GM12878 (cell line): ENCODE measurements at regions not wholly inside any gene's neighbourhood (a gene's known extent, or its start where the extent isn't known, plus 50 kb on each side); places are given as distances from the start of the nearest gene placed in this dataset.

ENCODE experiments used
- ATAC-seq: fragments of 200-7000 bp; cut with Tn5 transposase; 3 replicates; pipeline ENCODE4 v1.9.1; 2020; ENCODE audit warnings: mild to moderate bottlenecking, moderate library complexity
- BruUV-seq: library from RNA; stranded (reverse); fragments of 400-500 nt; replicated peaks from 2 replicates; lab custom pipeline; 2021; lab: Mats Ljungman, UMichigan
- CTCF ChIA-PET: fragments of 300-600 bp; sonication (Branson Sonifier 250); formaldehyde crosslinking; extraction: SDS; loops from one replicate; lab custom pipeline; 2021; ENCODE audit warnings: inconsistent platforms; lab: Yijun Ruan, JAX
- POLR2A ChIA-PET: fragments of 350-600 bp; formaldehyde crosslinking; extraction: SDS; loops from one replicate; lab custom pipeline; 2021; ENCODE audit warnings: inconsistent platforms; lab: Charles Lee
- RAD21 ChIA-PET: fragments of 300-600 bp; sonication (Branson Sonifier 250); formaldehyde crosslinking; loops from one replicate; lab custom pipeline; 2023; ENCODE audit warnings: antibody characterized with exemption; ENCODE audit not compliant: unreplicated experiment; lab: Charles Lee
- SMC1A ChIA-PET: fragments of 300-600 bp; sonication (Branson Sonifier 250); formaldehyde crosslinking; loops from one replicate; lab custom pipeline; 2023; ENCODE audit not compliant: unreplicated experiment, uncharacterized antibody; lab: Charles Lee
- DNase-seq: peaks from one replicate; pipeline ENCODE4 v3.0.0-alpha.2; 2011; ENCODE audit warnings: low read depth, low spot score
- FAIRE-seq: peaks from 3 replicates; lab custom pipeline; 2011; peaks lifted over from hg19 to GRCh38; lab: Jason Lieb, UNC
- H2AFZ ChIP-seq: 2 replicates; pipeline ENCODE4 v1.6.0; 2011; ENCODE audit warnings: low read depth, low read length, control low read depth; ENCODE audit not compliant: control insufficient read depth
- H3K27ac ChIP-seq: 2 replicates; pipeline ENCODE4 v1.5.1; 2011; ENCODE audit warnings: control low read depth; ENCODE audit not compliant: control insufficient read depth, insufficient read depth
- H3K27me3 ChIP-seq, 2 experiments: replicated peaks in 1 of 2; 2 replicates each; pipeline versions ENCODE4 v1.6.0 to v1.6.1; 2011; ENCODE audit warnings: low read length in 1 of 2; ENCODE audit not compliant: control insufficient read depth in 2 of 2, insufficient read depth in 2 of 2
- H3K36me3 ChIP-seq, 2 experiments: 2 replicates each; pipeline ENCODE4 v1.5.1; 2011; ENCODE audit warnings: low read length in 1 of 2; ENCODE audit not compliant: control insufficient read depth in 2 of 2, insufficient read depth in 2 of 2
- H3K4me1 ChIP-seq: 2 replicates; pipeline ENCODE4 v1.6.1; 2011; ENCODE audit warnings: mild to moderate bottlenecking, low read length, moderate library complexity, mixed read lengths; ENCODE audit not compliant: control insufficient read depth, insufficient read depth
- H3K4me2 ChIP-seq: 2 replicates; pipeline ENCODE4 v1.6.0; 2011; ENCODE audit warnings: control low read depth; ENCODE audit not compliant: control insufficient read depth, insufficient read depth
- H3K4me3 ChIP-seq: fragments of 200-600 bp; sonication (generic); 2 replicates; pipeline ENCODE4 v1.5.1; 2016
- H3K79me2 ChIP-seq: 2 replicates; pipeline ENCODE4 v1.6.0; 2011; ENCODE audit warnings: low read length; ENCODE audit not compliant: control insufficient read depth, insufficient read depth
- H3K9ac ChIP-seq: 2 replicates; pipeline ENCODE4 v1.8.0; 2011; ENCODE audit warnings: low read length, control low read depth, mixed read lengths; ENCODE audit not compliant: control insufficient read depth, insufficient read depth
- H3K9me3 ChIP-seq: replicated peaks from 3 replicates; pipeline ENCODE4 v1.5.1; 2011; ENCODE audit warnings: mild to moderate bottlenecking, low read length; ENCODE audit not compliant: control insufficient read depth, insufficient read depth
- H4K20me1 ChIP-seq: 2 replicates; pipeline ENCODE4 v1.6.0; 2011; ENCODE audit not compliant: control insufficient read depth, insufficient read depth
- CBX3 ChIP-seq: fragments of 200-600 bp; sonication (generic); IDR thresholded peaks from 2 replicates; pipeline ENCODE4 v1.6.1; 2016; ENCODE audit warnings: low read depth, borderline replicate concordance
- CREB1 ChIP-seq: IDR thresholded peaks from 2 replicates; pipeline ENCODE4 v1.6.1; 2012; ENCODE audit warnings: low read depth, mild to moderate bottlenecking, inconsistent platforms
- CREM ChIP-seq: IDR thresholded peaks from 2 replicates; pipeline ENCODE4 v1.6.1; 2014; ENCODE audit warnings: antibody characterized with exemption, low read depth
- IRF4 ChIP-seq: IDR thresholded peaks from 2 replicates; pipeline ENCODE4 v1.6.1; 2011; ENCODE audit warnings: low read depth, low read length
- MEF2A ChIP-seq: IDR thresholded peaks from 2 replicates; pipeline ENCODE4 v1.6.1; 2011; ENCODE audit warnings: low read depth, mild to moderate bottlenecking, low read length, moderate library complexity; ENCODE audit not compliant: insufficient read depth
- MTA3 ChIP-seq: IDR thresholded peaks from 2 replicates; pipeline ENCODE4 v1.6.1; 2012; ENCODE audit warnings: low read length, inconsistent platforms, borderline replicate concordance
- NBN ChIP-seq: fragments of 450-650 bp; IDR thresholded peaks from 2 replicates; pipeline ENCODE4 v1.6.1; 2016
- POU2F2 ChIP-seq: IDR thresholded peaks from 3 replicates; pipeline ENCODE4 v1.6.1; 2011; ENCODE audit warnings: low read depth, mild to moderate bottlenecking, low read length, borderline replicate concordance
- RAD21 ChIP-seq: IDR thresholded peaks from 2 replicates; pipeline ENCODE4 v1.6.1; 2011; ENCODE audit warnings: mild to moderate bottlenecking, low read depth, low read length, moderate library complexity; ENCODE audit not compliant: insufficient read depth
- RCOR1 ChIP-seq: conservative IDR thresholded peaks from 2 replicates; pipeline ENCODE4 v1.6.1; 2012; ENCODE audit warnings: low read depth, low read length, improper control_type of control experiment
- RUNX3 ChIP-seq: IDR thresholded peaks from 2 replicates; pipeline ENCODE4 v1.6.1; 2012; ENCODE audit warnings: low read length, inconsistent platforms
- SMARCA5 ChIP-seq: fragments of 450-650 bp; IDR thresholded peaks from 2 replicates; pipeline ENCODE4 v1.6.1; 2017; ENCODE audit warnings: mild to moderate bottlenecking
- SMC3 ChIP-seq: IDR thresholded peaks from 2 replicates; pipeline ENCODE4 v1.6.1; 2011; ENCODE audit warnings: low read length, improper control_type of control experiment, borderline replicate concordance
- ZNF384 ChIP-seq: IDR thresholded peaks from 2 replicates; pipeline ENCODE4 v1.6.1; 2012; ENCODE audit warnings: low read depth, mild to moderate bottlenecking, low read length, improper control_type of control experiment, borderline replicate concordance
- ZNF622 ChIP-seq: fragments of 450-650 bp; IDR thresholded peaks from 2 replicates; pipeline ENCODE4 v1.6.1; 2017; ENCODE audit warnings: mild to moderate bottlenecking, inconsistent platforms
- WGBS: methylation state at CpG from one replicate; pipeline ENCODE4 v1.1.6; 2016; ENCODE audit warnings: low lambda C conversion rate; ENCODE audit not compliant: insufficient replicate concordance, insufficient coverage; ENCODE audit errors: missing lambda C conversion rate; 5-methylcytosine and 5-hydroxymethylcytosine counted together
- in situ Hi-C: fragments of 300-500 bp; cut with MboI; formaldehyde crosslinking; loops from 9 replicates; pipeline ENCODE4 v1.14.3; 2018; ENCODE audit warnings: mixed read lengths
- intact Hi-C: fragments of 100-400 bp; cut with micrococcal nuclease; formaldehyde crosslinking; loops from one replicate; pipeline ENCODE4 v1.14.2; 2022; ENCODE audit not compliant: unreplicated experiment
- TF ChIP-seq, protein P1 (sequence below): IDR thresholded peaks from 2 replicates; pipeline ENCODE4 v1.6.1; 2011; ENCODE audit warnings: low read depth, mild to moderate bottlenecking, low read length, moderate library complexity, borderline replicate concordance; ENCODE audit errors: extremely low read depth
- TF ChIP-seq, protein P2 (sequence below): IDR thresholded peaks from 2 replicates; pipeline ENCODE4 v1.6.1; 2012; ENCODE audit warnings: low read depth, low read length, improper control_type of control experiment
- TF ChIP-seq, protein P3 (sequence below): fragments of 450-650 bp; IDR thresholded peaks from 2 replicates; pipeline ENCODE4 v1.6.1; 2017; ENCODE audit warnings: mild to moderate bottlenecking, moderate library complexity

- Histone ChIP-seq H3K4me1 (peaks cover 3% of the 10 kb centered on the region; the same call in 1 of the 2 replicates), H4K20me1 (no peaks in the 10 kb centered on the region), H2AFZ (peak overlapping the region; percentile 78), H3K4me2 (peak overlapping the region; percentile 82), H3K4me3 (peak overlapping the region; percentile 47; the same call in 1 of the 2 replicates), H3K27ac (no peak overlapping the region), H3K9me3 (no peaks in the 10 kb centered on the region), H3K36me3 (no peaks in the 10 kb centered on the region), H3K79me2 (no peaks in the 10 kb centered on the region), H3K9ac (0 out of 2 replicates have a peak overlapping the region, but pooled peaks have one; percentile 2), H3K27me3 (no peaks in the 10 kb centered on the region; a peak in 1 of 4 replicates)
- SMC1A ChIA-PET = interaction anchor here (0.6 to 7.1 kb wide), 49 partner anchors 10 to 875 kb away, joined by 3 to 101 read pairs (median 4); no protein-coding TSS in a partner anchor
- CTCF ChIA-PET = interaction anchor here (0.6 to 17.0 kb wide), 106 partner anchors 10 to 909 kb away, joined by 3 to 523 read pairs (median 4); partner anchors contain the start of gene ADRB2
- DNase-seq (peak; percentile 43), FAIRE-seq (peak; percentile 84), ATAC-seq (peak; percentile 92)
- intact Hi-C loops (loop anchor here (1.0 to 5.0 kb wide), 4 partner anchors 287 to 782 kb away; no protein-coding TSS in a partner anchor), in situ Hi-C loops (loop anchor here (10.0 kb wide), 1 partner anchor 384 kb away; no protein-coding TSS in a partner anchor)
- BruUV-seq = no TSS peak
- 1% methylated on average over 12 of the region's 12 CpGs for WGBS
- POLR2A ChIA-PET = no interaction called here
- RAD21 ChIA-PET = interaction anchor here (0.7 to 9.0 kb wide), 24 partner anchors 9 to 590 kb away, joined by 3 to 91 read pairs (median 4); no protein-coding TSS in a partner anchor
- peak; percentile 46; the same call in 1 of the 2 replicates for TF ChIP-seq RUNX3
- TF ChIP-seq, protein P1, sequence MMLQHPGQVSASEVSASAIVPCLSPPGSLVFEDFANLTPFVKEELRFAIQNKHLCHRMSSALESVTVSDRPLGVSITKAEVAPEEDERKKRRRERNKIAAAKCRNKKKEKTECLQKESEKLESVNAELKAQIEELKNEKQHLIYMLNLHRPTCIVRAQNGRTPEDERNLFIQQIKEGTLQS = peak; percentile 31; the same call in 1 of the 2 replicates
- TF ChIP-seq MTA3 = no peak
- 0 out of 2 replicates have a peak, but pooled peaks have one; percentile 7 for TF ChIP-seq CREM
- 0 out of 2 replicates have a peak, but pooled peaks have one; percentile 34 for TF ChIP-seq IRF4
- peak; percentile 83; the same call in 1 of the 2 replicates for TF ChIP-seq SMARCA5
- no peak for TF ChIP-seq NBN
- TF ChIP-seq RCOR1 = no peak
- TF ChIP-seq, protein P2, sequence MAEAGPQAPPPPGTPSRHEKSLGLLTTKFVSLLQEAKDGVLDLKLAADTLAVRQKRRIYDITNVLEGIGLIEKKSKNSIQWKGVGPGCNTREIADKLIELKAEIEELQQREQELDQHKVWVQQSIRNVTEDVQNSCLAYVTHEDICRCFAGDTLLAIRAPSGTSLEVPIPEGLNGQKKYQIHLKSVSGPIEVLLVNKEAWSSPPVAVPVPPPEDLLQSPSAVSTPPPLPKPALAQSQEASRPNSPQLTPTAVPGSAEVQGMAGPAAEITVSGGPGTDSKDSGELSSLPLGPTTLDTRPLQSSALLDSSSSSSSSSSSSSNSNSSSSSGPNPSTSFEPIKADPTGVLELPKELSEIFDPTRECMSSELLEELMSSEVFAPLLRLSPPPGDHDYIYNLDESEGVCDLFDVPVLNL = no peak
- TF ChIP-seq POU2F2 = peak; percentile 39; the same call in 1 of the 3 replicates
- TF ChIP-seq ZNF384 = no peak
- no peak for TF ChIP-seq CBX3
- TF ChIP-seq MEF2A = 0 out of 2 replicates have a peak, but pooled peaks have one; percentile 12
- TF ChIP-seq CREB1 = 0 out of 2 replicates have a peak, but pooled peaks have one; percentile 27
- TF ChIP-seq RAD21 = peak; percentile 83
- TF ChIP-seq ZNF622 = no peak
- TF ChIP-seq, protein P3, sequence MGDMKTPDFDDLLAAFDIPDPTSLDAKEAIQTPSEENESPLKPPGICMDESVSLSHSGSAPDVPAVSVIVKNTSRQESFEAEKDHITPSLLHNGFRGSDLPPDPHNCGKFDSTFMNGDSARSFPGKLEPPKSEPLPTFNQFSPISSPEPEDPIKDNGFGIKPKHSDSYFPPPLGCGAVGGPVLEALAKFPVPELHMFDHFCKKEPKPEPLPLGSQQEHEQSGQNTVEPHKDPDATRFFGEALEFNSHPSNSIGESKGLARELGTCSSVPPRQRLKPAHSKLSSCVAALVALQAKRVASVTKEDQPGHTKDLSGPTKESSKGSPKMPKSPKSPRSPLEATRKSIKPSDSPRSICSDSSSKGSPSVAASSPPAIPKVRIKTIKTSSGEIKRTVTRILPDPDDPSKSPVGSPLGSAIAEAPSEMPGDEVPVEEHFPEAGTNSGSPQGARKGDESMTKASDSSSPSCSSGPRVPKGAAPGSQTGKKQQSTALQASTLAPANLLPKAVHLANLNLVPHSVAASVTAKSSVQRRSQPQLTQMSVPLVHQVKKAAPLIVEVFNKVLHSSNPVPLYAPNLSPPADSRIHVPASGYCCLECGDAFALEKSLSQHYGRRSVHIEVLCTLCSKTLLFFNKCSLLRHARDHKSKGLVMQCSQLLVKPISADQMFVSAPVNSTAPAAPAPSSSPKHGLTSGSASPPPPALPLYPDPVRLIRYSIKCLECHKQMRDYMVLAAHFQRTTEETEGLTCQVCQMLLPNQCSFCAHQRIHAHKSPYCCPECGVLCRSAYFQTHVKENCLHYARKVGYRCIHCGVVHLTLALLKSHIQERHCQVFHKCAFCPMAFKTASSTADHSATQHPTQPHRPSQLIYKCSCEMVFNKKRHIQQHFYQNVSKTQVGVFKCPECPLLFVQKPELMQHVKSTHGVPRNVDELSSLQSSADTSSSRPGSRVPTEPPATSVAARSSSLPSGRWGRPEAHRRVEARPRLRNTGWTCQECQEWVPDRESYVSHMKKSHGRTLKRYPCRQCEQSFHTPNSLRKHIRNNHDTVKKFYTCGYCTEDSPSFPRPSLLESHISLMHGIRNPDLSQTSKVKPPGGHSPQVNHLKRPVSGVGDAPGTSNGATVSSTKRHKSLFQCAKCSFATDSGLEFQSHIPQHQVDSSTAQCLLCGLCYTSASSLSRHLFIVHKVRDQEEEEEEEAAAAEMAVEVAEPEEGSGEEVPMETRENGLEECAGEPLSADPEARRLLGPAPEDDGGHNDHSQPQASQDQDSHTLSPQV = peak; percentile 55; the same call in 1 of the 2 replicates
- peak; percentile 91 for TF ChIP-seq SMC3
Measured at GRCh38 chr5:148730942-148731898, 76.9 kb upstream of the HTR4 start.
